Sigmoid colon (tissue), 6 donors: ENCODE measurements at regions not wholly inside any gene's neighbourhood (a gene's known extent, or its start where the extent isn't known, plus 50 kb on each side); places are given as distances from the start of the nearest gene placed in this dataset.

Source experiments
- DNase-seq: peaks from one replicate; pipeline ENCODE4 v3.0.0-alpha.2; 2019
- H3K27ac ChIP-seq, 4 donors: fragments of 200-600 bp; sonication (generic); one replicate each; pipeline ENCODE4 v1.5.1; 2016 to 2019; ENCODE audit warnings: mild to moderate bottlenecking in 1 of 4
- H3K27me3 ChIP-seq, 3 donors: fragments of 200-600 bp; sonication (generic); one replicate each; pipeline ENCODE4 v1.5.1; 2019; ENCODE audit warnings: mild to moderate bottlenecking in 1 of 3
- H3K36me3 ChIP-seq, 4 donors: fragments of 200-600 bp; sonication (generic); one replicate each; pipeline ENCODE4 v1.5.1; 2016 to 2019
- H3K4me1 ChIP-seq, 4 donors: fragments of 200-600 bp; sonication (generic); one replicate each; pipeline ENCODE4 v1.5.1; 2017 to 2019
- H3K4me3 ChIP-seq, 4 donors: fragments of 200-600 bp; sonication (generic); one replicate each; pipeline ENCODE4 v1.5.1; 2017 to 2019; ENCODE audit warnings: mild to moderate bottlenecking in 2 of 4, moderate library complexity in 1 of 4
- H3K9me3 ChIP-seq, 4 donors: fragments of 200-600 bp in 3 of 4; sonication (generic) in 3 of 4; one replicate each; pipeline versions ENCODE4 v1.5.1 to v1.6.1; 2013 to 2019
- EP300 ChIP-seq, 4 donors: sonication (generic); formaldehyde crosslinking; IDR thresholded peaks; one replicate each; pipeline ENCODE4 v1.6.1; 2017; ENCODE audit warnings: antibody characterized with exemption in 4 of 4
- POLR2A ChIP-seq, 2 donors: fragments of 450-650 bp; IDR thresholded peaks; one replicate each; pipeline ENCODE4 v1.6.1; 2016; ENCODE audit warnings: antibody characterized with exemption in 2 of 2, mild to moderate bottlenecking in 2 of 2, moderate library complexity in 2 of 2
- POLR2AphosphoS5 ChIP-seq, 4 donors: sonication (generic); formaldehyde crosslinking; IDR thresholded peaks; one replicate each; pipeline ENCODE4 v1.6.1; 2017; ENCODE audit warnings: antibody characterized with exemption in 4 of 4
- WGBS, 2 donors: extraction: QIAGEN DNeasy Blood & Tissue Kit; methylation state at CpG; one replicate each; pipeline ENCODE4 v1.1.7; 2013; 5-methylcytosine and 5-hydroxymethylcytosine counted together
- intact Hi-C: fragments of 100-400 bp; cut with DNase I; formaldehyde crosslinking; loops from one replicate; pipeline ENCODE4 v1.15.1; 2023
- TF ChIP-seq, protein P1 (sequence below), 4 experiments: fragments of 450-650 bp in 3 of 4; fragments of 200-600 bp in 1 of 4; IDR thresholded peaks; one replicate each; pipeline ENCODE4 v1.5.1; 2016 to 2019; ENCODE audit warnings: antibody characterized with exemption in 4 of 4, mild to moderate bottlenecking in 3 of 4, moderate library complexity in 2 of 4
- donor health status: healthy with polysubstance abuse.
- donor health status: healthy.

DNA sequence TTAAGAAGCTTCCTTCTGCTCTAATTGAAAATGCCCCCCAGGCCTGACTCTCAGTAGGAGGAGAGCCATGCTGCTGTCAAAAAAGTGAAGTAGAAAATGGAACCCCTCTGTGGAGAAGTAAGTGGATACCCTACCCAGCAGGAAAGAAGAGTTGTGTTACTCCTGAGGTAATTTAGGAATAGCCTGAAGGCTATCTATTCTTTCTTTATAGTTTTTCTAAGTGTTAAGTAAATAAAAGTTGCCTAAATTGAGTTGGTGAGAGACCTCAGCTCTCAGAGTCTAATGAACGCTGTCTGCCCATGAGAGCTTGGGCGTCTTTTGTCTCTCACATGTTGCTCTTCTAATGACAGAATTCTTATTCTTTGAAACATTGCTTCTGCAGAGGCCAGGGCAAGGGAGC lies 116.2 kb downstream of the NSUN3 start:
- Histone ChIP-seq H3K36me3 (no peaks in the 10 kb centered on the region), H3K4me1 (no peaks in the 10 kb centered on the region), H3K4me3 (no peak overlapping the region), H3K27ac (no peak overlapping the region), H3K9me3 (no peaks in the 10 kb centered on the region), H3K27me3 (no peaks in the 10 kb centered on the region)
- TF ChIP-seq, protein P1, sequence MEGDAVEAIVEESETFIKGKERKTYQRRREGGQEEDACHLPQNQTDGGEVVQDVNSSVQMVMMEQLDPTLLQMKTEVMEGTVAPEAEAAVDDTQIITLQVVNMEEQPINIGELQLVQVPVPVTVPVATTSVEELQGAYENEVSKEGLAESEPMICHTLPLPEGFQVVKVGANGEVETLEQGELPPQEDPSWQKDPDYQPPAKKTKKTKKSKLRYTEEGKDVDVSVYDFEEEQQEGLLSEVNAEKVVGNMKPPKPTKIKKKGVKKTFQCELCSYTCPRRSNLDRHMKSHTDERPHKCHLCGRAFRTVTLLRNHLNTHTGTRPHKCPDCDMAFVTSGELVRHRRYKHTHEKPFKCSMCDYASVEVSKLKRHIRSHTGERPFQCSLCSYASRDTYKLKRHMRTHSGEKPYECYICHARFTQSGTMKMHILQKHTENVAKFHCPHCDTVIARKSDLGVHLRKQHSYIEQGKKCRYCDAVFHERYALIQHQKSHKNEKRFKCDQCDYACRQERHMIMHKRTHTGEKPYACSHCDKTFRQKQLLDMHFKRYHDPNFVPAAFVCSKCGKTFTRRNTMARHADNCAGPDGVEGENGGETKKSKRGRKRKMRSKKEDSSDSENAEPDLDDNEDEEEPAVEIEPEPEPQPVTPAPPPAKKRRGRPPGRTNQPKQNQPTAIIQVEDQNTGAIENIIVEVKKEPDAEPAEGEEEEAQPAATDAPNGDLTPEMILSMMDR (IDR thresholded peaks at IDR 0.05), result no peak
- TF ChIP-seq EP300 (IDR thresholded peaks at IDR 0.05) (no peak), POLR2A (IDR thresholded peaks at IDR 0.05) (no peak), POLR2AphosphoS5 (IDR thresholded peaks at IDR 0.05) (no peak)
- no peak for DNase-seq
- intact Hi-C loops, result no loop called here
- WGBS, 2 donors, result 57 to 81% methylated on average over 2 of the region's 2 CpGs

DNA sequence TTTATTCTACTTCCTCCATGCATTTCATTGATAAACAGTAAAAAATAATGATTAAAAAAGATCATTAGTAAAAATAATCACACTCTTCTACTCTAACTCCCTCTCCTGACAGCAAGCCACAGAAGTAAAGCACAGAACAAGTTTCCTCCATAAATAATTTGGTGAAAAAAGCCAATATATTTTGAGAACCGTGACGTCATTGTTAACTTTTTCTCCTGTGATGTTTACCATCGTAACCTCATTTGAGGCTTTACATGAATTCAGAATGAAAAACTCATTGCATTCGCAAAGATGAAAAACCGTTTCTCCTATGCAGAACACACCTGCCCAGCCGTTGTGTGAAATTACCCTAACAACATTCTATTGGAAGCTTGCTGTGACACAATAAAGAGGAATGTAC lies 120.7 kb downstream of the NSUN3 start:
- H3K9me3 ChIP-seq, result no peaks in the 10 kb centered on the region
- no peak overlapping the region for H3K27ac ChIP-seq
- no peaks in the 10 kb centered on the region for H3K27me3 ChIP-seq
- no peaks in the 10 kb centered on the region for H3K36me3 ChIP-seq
- TF ChIP-seq, protein P1 (IDR thresholded peaks at IDR 0.05), result no peak
- TF ChIP-seq EP300 (IDR thresholded peaks at IDR 0.05) (no peak), POLR2A (IDR thresholded peaks at IDR 0.05) (no peak), POLR2AphosphoS5 (IDR thresholded peaks at IDR 0.05) (no peak)
- intact Hi-C loops, result no loop called here
- H3K4me1 ChIP-seq, result no peaks in the 10 kb centered on the region
- no peak for DNase-seq
- no peak overlapping the region for H3K4me3 ChIP-seq
- WGBS, 2 donors, result 61 to 84% methylated on average over 6 of the region's 6 CpGs

DNA sequence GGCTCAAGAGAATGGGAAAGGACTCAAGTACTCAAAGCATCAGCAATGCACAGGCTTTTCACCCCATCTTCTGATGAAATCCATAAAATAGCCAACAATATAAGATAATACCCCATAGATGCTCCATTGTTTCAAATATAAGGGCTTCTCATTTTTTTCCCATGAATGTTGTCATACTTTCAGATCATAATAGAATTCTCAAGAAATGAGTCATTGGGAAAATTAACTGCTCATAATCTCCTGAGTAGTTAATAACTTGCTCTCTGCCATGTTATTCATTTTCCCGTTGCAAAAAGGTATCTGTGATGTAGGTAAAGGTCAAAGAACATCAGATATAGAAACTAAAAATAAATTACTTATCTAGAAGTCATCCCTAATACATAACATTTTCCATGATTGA lies 121.9 kb downstream of the NSUN3 start:
- Histone ChIP-seq H3K9me3 (no peaks in the 10 kb centered on the region), H3K27me3 (no peaks in the 10 kb centered on the region), H3K36me3 (no peaks in the 10 kb centered on the region), H3K4me1 (no peaks in the 10 kb centered on the region), H3K27ac (no peak overlapping the region), H3K4me3 (no peak overlapping the region)
- TF ChIP-seq POLR2AphosphoS5 (IDR thresholded peaks at IDR 0.05) (no peak), POLR2A (IDR thresholded peaks at IDR 0.05) (no peak), EP300 (IDR thresholded peaks at IDR 0.05) (no peak)
- TF ChIP-seq, protein P1 (IDR thresholded peaks at IDR 0.05), result no peak
- intact Hi-C loops, result no loop called here
- WGBS, 2 donors, result 0 to 81% methylated on average over 1 of the region's 1 CpG
- DNase-seq, result no peak

DNA sequence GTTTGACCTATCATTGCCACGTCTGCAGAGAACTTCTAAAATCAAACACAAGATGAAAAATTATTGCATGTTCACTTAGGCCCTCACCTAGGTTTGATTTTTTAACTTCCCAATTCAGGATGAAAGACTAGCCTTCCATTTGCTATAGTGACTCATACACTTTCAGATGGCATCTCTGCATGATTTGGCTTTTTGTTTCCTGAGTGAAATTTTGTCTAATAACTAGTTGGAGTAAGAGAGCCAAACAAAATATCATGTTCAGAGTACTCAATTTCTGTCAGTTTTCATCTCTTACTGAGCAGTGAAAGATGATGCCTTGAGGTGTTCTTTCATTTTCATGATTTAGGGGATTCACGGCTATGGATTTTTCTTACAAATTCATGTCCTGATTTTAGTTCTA lies 122.9 kb downstream of the NSUN3 start:
- Histone ChIP-seq H3K9me3 (no peaks in the 10 kb centered on the region), H3K4me1 (no peaks in the 10 kb centered on the region), H3K27ac (no peak overlapping the region), H3K27me3 (no peaks in the 10 kb centered on the region), H3K4me3 (no peak overlapping the region), H3K36me3 (no peaks in the 10 kb centered on the region)
- DNase-seq, result no peak
- no peak for TF ChIP-seq EP300 (IDR thresholded peaks at IDR 0.05)
- TF ChIP-seq, protein P1 (IDR thresholded peaks at IDR 0.05), result no peak
- intact Hi-C loops, result no loop called here
- WGBS, 2 donors, result 70 to 85% methylated on average over 2 of the region's 2 CpGs

DNA sequence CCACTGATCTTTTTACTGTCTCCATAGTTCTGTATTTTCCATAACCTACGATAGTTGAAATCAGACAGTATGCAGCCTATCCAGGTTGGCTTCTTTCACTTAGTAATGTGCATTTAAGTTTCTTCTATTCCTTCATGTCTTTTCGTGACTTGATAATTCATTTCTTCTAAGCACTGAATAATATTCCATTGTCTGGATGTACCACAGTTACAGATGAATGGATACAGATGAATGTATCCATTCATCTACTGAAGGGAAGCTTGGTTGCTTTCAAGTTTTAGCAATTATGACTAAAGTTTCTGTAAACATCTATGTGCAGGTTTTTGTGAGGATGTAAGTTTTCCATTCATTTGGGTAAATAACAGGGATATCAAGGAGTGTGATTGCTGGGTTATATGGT lies 124.8 kb downstream of the NSUN3 start:
- DNase-seq, result no peak
- H3K9me3 ChIP-seq, result no peaks in the 10 kb centered on the region
- no peak overlapping the region for H3K4me3 ChIP-seq
- no peaks in the 10 kb centered on the region for H3K36me3 ChIP-seq
- H3K4me1 ChIP-seq, result no peaks in the 10 kb centered on the region
- no peaks in the 10 kb centered on the region for H3K27me3 ChIP-seq
- intact Hi-C loops, result no loop called here
- no peak overlapping the region for H3K27ac ChIP-seq
- TF ChIP-seq, protein P1 (IDR thresholded peaks at IDR 0.05), result no peak
- TF ChIP-seq POLR2AphosphoS5 (IDR thresholded peaks at IDR 0.05) (no peak), POLR2A (IDR thresholded peaks at IDR 0.05) (no peak), EP300 (IDR thresholded peaks at IDR 0.05) (no peak)
- WGBS, 2 donors, result 82 to 89% methylated on average over 2 of the region's 2 CpGs
